DMS114 treated with DMSO at 0.1 percent for 48 hours (cell line): ENCODE measurements at regions not wholly inside any gene's neighbourhood (a gene's known extent, or its start where the extent isn't known, plus 50 kb on each side); places are given as distances from the start of the nearest gene placed in this dataset.
"Not testable (repeated sequence)": the region's sequence is repeated elsewhere in the genome, so short reads cannot be mapped to it uniquely, and the experiment has no call there.

ENCODE experiments used
- DNase-seq: peaks from one replicate; lab custom pipeline; 2025; ENCODE audit not compliant: unreplicated experiment; lab: John Stamatoyannopoulos, UW

DNA sequence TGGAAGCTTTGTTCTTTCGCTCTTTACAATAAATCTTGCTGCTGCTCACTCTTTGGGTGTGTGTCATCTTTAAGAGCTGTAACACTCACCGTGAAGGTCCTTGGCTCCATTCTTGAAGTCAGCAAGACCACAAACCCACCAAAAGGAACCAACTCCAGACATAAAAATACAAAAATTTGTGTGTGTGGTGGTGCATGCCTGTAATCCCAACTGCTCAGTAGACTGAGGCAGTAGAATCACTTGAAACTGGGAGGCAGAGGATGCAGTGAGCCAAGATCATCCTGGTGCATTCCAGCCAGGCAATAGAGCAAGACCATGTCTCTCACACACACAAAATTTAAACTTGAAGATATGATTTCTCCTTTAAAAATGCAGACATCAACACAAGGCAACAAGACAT, 1431.7 kb upstream of the B3GALT2 start:
- no peak for DNase-seq

GRCh38 chr1:194617272-194617671, 1430.9 kb upstream of the B3GALT2 start:
- DNase-seq: not testable (repeated sequence)

DNA sequence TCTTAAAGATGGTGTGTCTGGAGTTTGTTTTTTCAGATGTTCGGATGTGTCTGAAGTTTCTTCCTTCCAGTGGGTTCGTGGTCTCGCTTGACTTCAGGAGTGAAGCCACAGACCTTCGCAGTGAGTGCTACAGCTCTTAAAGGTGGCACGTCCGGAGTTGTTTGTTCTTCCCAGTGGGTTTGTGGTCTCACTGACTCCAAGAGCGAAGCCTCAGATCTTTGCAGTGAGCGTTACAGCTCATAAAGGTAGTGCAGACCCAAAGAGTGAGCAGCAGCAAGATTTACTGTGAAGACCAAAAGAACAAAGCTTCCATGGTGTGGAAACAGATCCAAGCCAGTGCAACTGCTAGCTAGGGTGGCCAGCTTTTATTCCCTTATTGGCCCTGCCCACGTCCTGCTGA, 1430.4 kb upstream of the B3GALT2 start:
- no peak for DNase-seq

GRCh38 chr1:194602184-194602583, 1415.8 kb upstream of the B3GALT2 start:
- DNase-seq: no peak

DNA sequence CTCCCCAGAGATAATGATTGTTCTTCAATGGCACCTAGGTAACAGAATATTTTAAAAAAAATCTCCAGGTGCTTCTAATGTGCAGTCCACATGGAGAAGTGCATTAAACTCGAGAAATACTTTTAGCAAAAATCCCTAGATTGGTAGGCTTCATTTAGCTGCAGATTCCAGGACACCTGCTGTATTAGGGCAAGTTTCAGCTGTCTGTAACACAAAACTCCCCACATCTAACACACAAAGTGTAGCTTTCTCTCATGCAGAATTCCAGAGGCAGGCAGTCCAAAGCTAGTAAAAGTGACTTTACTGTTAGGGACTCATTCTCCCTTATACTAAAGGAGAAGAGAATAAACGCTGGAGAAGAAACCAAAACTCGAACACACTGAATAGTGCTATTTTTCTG, 1414.3 kb upstream of the B3GALT2 start:
- no peak for DNase-seq

GRCh38 chr1:194598098-194598497, 1411.7 kb upstream of the B3GALT2 start:
- DNase-seq: no peak

GRCh38 chr1:194586302-194586701, 1399.9 kb upstream of the B3GALT2 start:
- DNase-seq: no peak

DNA sequence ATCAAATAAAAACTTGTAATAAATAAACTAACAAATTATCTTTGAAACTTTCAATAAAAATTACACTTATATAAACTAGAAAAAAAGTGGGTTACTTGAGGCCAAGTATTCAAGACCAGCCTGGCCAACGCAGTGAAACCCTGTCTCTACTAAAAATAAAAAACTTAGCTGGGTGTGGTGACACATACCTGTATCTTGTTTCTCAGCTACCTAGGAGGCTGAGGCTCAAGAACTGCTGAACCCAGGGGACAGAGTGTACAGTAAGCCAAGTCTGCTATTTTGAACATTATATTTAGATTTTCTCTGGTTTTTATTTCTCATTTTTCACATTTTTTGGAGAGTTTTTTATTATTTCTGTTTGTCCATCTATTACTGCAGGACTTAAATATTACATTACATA, 1397.6 kb upstream of the B3GALT2 start:
- DNase-seq: no peak

DNA sequence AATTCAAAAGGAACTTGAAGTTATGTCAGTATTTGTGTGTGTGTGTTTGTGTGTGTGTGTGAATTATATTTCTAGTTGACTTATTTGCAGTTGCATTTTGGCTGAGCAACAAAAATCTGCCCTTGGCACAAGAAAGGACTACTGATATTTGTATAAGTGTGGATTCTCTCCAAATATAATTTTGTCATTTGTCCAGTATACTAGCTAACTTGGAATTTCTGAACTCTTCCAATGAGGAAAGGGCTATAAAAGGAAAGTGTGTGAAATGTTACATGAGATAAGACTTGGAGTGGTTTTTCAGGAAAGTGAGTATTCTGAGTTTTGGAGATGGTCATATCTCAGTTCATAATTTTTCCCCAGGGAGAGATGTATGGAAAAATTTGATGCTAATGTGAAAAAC, 1384.1 kb upstream of the B3GALT2 start:
- DNase-seq: no peak

DNA sequence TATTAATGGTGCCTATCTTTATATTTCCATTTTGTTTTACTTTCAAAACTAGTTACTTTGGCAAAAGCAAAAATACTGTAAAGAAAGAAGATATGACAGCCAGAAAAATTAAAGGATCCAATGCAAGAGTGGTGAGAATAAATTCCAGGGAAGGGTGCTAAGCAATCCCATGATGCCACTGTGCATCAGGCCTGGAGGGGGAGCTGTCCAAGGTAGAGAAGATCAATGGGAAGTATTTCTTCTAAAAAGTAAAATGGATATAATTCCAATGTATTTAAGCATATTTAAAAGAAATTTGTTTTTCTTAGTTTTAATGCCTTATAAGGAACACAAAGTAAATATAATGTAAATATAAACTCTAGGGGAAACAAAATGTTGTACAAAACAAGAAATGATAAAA, 1382.2 kb upstream of the B3GALT2 start:
- DNase-seq: no peak

GRCh38 chr1:194548071-194548470, 1361.7 kb upstream of the B3GALT2 start:
- DNase-seq: no peak

- no peak for DNase-seq
Observed at GRCh38 chr1:194544012-194544411, 1357.6 kb upstream of the B3GALT2 start.

DNA sequence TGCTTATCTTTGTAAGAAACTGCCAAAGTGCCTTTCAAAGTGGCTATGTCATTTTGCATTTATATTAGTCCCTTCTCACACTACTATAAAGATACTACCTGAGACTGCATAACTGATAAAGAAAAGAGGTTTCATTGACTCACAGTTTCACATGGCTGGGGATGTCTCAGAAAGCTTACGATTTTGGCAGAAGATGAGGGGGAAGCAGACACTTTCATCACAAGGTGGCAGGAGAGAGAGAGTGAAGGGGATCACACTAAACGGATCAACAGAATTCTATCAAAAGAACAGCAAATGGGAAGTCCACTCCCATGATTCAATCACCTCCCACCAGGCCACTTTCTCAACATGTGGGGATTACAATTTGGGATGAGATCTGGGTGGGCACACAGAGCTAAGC, 1352.0 kb upstream of the B3GALT2 start:
- no peak for DNase-seq

DNA sequence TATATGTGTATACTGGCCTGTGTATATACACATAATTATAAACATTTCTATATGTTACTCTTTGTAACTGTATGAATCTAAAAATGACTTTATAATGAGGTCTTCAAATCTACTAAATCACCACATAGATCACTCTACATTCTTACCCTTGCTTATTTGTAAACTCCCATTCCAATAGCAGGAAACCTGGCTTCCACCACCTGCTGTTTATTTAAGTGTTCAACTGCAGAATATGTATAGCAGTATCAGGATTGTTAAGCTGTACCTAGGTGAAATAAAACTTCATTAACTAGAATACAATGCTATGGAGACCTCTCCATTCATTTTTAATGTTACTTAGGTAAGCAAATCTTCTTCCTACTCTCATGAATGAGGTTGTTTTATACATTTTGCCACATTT, 1351.1 kb upstream of the B3GALT2 start:
- DNase-seq: no peak

GRCh38 chr1:194535369-194535768, 1349.0 kb upstream of the B3GALT2 start:
- no peak for DNase-seq

- DNase-seq: no peak
Observed at GRCh38 chr1:194534784-194535183, 1348.4 kb upstream of the B3GALT2 start.

DNA sequence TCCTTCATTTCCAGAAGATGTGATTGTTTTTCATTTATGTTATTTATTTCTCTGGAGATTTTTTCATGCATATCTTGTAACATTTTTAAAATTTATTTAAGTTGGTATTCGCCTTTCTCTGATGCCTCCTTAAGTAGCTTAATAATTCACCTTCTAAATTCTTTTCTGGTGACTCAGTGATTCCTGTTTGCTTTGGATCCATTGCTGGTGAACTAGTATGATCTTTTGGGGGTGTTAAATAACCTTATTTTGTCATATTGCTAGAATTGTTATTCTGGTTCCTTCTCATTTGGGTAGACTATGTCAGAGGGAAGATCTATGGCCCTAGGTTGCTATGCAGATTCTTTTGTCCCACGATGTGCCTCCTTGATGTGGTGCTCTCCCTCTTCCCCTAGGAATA, 1347.2 kb upstream of the B3GALT2 start:
- DNase-seq: no peak

DNA sequence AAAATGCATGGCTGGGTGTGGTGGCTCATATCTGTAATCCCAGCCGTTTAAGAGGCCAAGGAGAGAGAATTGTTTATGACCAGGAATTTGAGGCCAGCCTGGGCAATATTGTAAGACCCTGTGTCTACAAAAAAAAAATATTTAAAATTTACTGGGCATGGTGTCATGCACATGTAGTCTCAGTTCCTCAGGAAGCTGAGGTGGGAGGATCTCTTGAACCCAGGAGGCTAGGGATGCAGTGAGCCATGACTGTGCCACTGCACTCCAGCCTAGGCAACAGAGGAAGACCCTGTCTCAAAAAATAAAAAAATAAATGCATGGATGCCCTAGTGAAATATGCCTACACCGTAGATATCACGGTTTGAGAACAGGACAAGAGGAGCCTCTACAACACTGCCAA, 1331.2 kb upstream of the B3GALT2 start:
- DNase-seq: no peak

DNA sequence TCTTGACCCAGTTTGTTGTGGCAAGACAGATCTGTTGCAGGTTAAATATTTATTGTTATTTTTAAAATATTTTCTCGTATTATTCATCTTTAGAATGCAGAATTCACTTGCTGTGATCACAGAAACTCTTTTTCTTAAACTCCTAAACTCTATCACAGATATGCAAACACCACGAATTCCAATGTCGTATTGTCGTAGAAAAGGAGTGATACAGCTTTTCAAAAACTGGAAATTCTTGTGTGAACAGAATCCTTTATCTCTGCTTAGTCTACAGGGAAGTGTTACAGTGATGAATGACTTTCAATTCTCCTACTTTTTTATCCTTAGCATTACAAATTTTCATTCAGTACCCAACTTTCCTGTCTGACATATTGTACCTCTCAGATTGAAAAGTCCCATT, 1329.5 kb upstream of the B3GALT2 start:
- no peak for DNase-seq

DNA sequence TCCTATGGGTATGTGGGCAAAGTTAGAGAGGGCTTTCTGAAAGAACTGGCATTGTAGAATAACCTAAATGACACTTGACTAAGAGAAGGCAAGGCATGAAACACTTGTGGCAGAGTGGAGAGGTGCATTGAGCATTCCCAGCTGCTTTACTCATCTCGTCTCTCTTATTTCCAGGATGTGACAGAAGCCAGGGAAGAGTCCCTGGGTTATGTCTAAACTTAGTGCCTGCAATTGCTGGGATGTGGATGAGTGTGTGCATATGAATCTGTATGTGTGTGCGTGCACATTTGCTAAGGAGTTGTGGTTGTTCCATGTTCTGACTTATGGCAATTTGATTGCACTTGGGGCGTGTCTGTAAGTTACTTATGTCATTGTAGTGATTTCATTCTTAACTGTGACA, 1326.5 kb upstream of the B3GALT2 start:
- DNase-seq: no peak

DNA sequence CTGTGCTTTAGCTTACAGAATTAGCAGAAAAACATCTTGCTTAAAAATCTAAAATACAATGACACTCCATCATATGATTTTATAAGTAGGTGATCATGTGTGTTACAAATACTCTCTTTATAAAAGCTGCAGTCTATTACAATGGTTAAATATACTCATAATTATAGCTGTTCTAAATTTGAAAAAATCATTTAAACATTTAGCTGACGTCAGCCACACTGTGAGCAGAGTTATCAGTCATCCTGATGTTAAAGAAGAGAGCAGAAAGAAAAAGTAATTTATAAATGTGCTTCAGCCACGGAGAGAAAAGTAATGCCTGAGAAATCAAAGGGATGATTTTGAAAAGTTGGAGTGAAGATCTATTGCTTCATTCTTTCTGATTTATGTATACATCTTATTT, 1325.9 kb upstream of the B3GALT2 start:
- no peak for DNase-seq

DNA sequence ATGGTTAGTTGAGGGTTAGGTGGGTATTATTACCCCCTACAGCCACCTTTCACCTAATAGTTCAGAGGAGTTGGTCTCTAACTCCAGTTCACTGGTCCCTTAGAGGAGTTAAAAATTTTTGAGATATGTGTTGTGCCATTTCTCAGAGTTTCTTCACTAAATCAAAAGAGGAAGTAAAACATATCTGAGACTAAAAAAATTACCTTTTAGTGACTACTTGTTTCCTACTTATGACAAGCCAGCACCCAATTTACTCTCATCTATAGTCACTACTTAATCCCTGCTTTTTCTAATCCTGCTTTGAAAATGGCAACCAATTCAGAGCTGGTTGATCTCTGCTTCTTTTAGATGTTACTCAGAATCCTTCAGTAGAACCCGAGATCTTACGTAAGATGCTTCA, 1316.8 kb upstream of the B3GALT2 start:
- no peak for DNase-seq

DNA sequence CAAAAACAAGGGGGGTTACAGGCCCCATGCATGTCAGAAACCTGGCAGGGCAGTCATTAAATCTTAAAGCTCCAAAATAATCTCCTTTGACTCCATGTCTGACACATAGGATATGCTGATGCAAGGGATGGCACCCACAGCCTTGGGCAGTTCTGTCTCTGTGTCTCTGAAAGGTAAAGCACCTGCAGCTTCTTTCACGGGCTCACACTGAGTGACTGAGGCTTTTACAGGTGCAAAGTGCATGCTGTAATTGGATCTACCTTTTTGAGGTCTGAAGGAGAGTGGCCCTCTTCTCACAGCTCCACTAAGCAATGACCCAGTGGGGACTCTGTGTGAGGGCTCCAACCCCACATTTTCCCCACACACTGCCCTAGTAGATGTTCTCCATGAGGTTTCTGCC, 1309.0 kb upstream of the B3GALT2 start:
- no peak for DNase-seq

DNA sequence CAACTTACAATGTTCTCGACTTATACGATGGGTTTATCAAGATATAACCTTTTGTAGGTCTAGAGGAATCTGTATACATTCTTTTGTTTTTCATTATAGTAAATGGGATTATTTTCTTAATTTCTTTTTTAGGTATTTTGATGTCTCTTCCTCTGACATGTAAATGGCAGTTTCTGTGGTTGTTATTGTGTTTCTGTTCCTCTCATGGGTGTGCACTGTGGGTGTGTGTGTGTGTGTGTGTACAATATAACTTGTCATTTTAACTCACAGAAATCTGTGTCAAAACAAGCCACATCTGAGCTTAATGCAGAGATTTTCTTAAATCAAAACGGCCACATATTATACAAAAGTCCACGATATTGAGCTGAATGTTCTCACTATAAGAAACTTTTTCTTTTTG, 1300.8 kb upstream of the B3GALT2 start:
- DNase-seq: no peak
